ENCODE measurements at regions not wholly inside any gene's neighbourhood (a gene's known extent, or its start where the extent isn't known, plus 50 kb on each side); places are given as distances from the start of the nearest gene placed in this dataset.

DNA sequence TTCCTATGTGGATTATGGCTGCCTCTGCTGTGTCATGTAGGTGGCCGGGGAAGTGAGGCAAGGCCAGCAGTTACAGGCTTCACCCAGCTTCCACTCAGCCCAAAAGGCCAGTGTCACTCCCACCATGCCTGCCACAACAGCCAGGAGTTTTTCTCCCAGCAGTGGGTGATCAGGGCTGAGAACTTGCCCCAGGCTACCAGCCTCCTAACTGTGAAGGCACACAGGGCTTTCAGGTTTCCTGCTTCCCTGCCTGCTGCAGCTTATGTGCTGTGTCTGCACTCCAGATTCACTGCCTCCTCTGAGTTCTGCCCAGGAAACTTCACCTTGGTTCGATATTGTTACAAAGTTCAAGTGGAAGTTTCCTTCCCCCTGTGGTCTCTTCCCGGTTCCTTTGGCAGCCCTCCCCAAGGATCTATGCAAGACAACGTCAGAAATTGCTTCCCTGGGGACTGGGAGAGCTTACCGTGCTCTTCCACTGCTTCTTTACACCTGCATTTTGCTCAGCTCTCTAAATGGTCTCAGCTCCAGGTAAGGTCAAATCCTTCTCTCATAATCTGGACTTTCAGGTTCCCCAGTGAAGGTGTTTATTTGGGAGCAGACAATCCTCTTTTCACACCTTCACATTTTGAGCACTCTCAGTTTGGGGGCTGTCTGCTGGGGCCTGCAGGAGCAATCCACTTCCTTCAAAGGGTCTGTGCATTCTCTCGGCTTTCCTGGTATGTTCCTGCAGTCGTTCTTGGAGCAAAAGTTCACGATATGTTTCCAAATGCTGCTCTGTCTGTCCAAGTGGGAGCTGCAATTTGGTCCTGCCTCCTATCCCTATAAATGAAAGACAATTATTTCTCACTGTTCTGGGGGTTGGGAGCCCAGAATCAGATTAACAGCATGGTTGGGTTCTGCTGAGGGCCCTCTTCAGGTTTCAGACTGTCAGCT is 1730.1 kb upstream of the PRR20A start:
- no peak for TF ChIP-seq CTCF (IDR thresholded peaks at IDR 0.05)
- DNase-seq (no peak), ATAC-seq (no peak)
- H3K27me3 ChIP-seq = no peaks in the 10 kb centered on the region
- intact Hi-C loops (cut with DNase I) = no loop called here
- H3K4me3 ChIP-seq = no peak overlapping the region
- no peaks in the 10 kb centered on the region for H3K9me3 ChIP-seq
- no peaks in the 10 kb centered on the region for H3K36me3 ChIP-seq
- H3K27ac ChIP-seq = no peak overlapping the region
- no peaks in the 10 kb centered on the region for H3K4me1 ChIP-seq

DNA sequence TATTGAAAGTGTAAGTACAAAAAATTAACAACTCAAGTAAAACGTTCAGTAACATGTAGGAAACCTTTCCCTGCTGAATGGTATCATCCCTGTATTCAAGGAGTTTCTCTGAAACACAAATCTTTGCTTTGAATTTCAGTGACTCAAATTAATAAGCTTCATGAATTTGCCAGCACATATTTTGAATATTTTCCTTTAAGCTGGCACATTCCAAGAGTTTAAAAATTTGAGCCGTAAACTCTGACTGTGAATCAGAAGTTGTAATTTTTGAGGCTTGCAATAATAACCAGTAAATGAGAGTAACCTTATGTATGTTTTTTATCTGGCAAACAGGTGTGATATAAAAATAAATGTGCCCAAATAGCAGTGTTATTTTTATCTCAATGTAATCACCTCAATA is 1722.6 kb upstream of the PRR20A start:
- no peak for TF ChIP-seq CTCF (IDR thresholded peaks at IDR 0.05)
- intact Hi-C loops (cut with DNase I) = no loop called here
- no peaks in the 10 kb centered on the region for H3K9me3 ChIP-seq
- no peak for DNase-seq
- H3K36me3 ChIP-seq = no peaks in the 10 kb centered on the region
- H3K4me3 ChIP-seq = no peak overlapping the region
- H3K4me1 ChIP-seq = no peaks in the 10 kb centered on the region
- no peak for ATAC-seq
- no peak overlapping the region for H3K27ac ChIP-seq
- no peaks in the 10 kb centered on the region for H3K27me3 ChIP-seq

DNA sequence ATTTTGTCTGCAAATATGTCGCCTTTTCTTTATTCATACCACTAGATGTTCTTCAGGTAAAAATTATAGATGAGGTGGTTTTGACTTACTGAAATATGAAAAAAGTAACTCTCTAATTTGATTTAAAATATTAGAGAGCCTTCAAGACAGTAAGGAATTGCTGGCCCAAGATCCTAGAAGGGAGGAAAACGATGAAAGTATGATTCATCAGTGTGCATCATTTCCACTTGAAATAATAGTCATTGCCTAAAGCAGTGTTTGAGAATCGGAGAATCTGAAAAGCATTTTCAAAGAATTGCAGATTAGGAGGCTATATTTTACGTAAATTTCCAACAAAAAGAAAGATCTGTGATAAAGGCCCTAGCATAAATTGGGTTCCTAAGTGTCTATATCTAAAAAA is 1707.9 kb upstream of the PRR20A start:
- Histone ChIP-seq H3K36me3 (no peaks in the 10 kb centered on the region), H3K27ac (no peak overlapping the region), H3K4me1 (no peaks in the 10 kb centered on the region), H3K4me3 (no peak overlapping the region), H3K27me3 (no peaks in the 10 kb centered on the region), H3K9me3 (no peaks in the 10 kb centered on the region)
- intact Hi-C loops (cut with DNase I) = no loop called here
- DNase-seq = no peak
- TF ChIP-seq CTCF (IDR thresholded peaks at IDR 0.05) = no peak
- no peak for ATAC-seq

DNA sequence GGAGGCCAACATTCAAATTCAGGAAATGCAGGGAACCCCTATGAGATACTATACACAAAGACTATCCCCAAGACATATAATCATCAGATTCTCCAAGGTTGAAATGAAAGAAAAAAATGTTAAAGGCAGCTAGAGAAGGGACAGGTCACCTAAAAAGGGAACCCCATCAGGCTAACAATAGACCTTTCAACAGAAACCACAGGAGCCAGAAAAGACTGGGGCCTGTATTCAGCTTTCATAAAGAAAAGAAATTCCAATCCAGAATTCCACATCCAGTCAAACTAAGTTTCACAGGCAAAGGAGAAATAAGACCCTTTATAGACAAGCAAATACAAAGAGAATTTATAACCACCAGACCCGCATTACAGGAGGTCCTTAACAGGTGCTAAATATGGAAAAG is 1703.6 kb upstream of the PRR20A start:
- Histone ChIP-seq H3K4me1 (no peaks in the 10 kb centered on the region), H3K36me3 (no peaks in the 10 kb centered on the region), H3K27ac (no peak overlapping the region), H3K4me3 (no peak overlapping the region), H3K9me3 (no peaks in the 10 kb centered on the region), H3K27me3 (no peaks in the 10 kb centered on the region)
- intact Hi-C loops (cut with DNase I) = no loop called here
- no peak for DNase-seq
- TF ChIP-seq CTCF (IDR thresholded peaks at IDR 0.05) = no peak
- no peak for ATAC-seq

DNA sequence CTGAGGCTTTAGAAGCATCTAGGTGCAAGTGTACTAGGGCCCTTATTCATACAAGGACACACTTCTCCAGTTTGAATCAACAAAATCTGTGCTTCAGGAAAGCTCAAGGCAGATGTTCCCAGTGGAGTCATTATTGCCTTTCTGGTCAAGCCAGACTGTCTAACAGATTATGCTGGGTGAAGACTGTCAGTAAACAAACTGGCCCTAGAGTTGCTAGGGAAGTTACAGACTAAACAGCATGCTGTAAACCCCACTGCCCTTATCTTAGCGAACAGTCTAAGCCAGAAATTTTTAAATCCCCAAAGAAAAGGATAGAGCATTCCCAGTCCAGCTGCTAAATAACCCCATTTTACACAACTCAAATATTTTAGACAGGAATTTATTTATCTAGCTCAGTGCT is 1701.3 kb upstream of the PRR20A start:
- intact Hi-C loops (cut with DNase I) = no loop called here
- no peaks in the 10 kb centered on the region for H3K9me3 ChIP-seq
- DNase-seq (no peak), ATAC-seq (no peak)
- H3K27ac ChIP-seq = no peak overlapping the region
- no peaks in the 10 kb centered on the region for H3K36me3 ChIP-seq
- H3K4me3 ChIP-seq = no peak overlapping the region
- H3K4me1 ChIP-seq = no peaks in the 10 kb centered on the region
- no peak for TF ChIP-seq CTCF (IDR thresholded peaks at IDR 0.05)
- no peaks in the 10 kb centered on the region for H3K27me3 ChIP-seq

All from upper lobe of right lung (tissue), 1 donor.